NCI-H345 (cell line): ENCODE measurements at regions not wholly inside any gene's neighbourhood (a gene's known extent, or its start where the extent isn't known, plus 50 kb on each side); places are given as distances from the start of the nearest gene placed in this dataset.
A peak's percentile ranks its signal among the peaks of the same experiment; 100 is the strongest.

Experiments
- DNase-seq: peaks from one replicate; lab custom pipeline; 2025; lab: John Stamatoyannopoulos, UW

- peak; percentile 17 for DNase-seq
Observed at GRCh38 chr7:27299861-27300260, 57.3 kb downstream of the EVX1 start.

GRCh38 chr7:27300421-27300820 lies 57.8 kb downstream of the EVX1 start:
- no peak for DNase-seq

- no peak for DNase-seq
Observed at GRCh38 chr7:27302590-27302989, 60.0 kb downstream of the EVX1 start.

- DNase-seq = peak; percentile 53
Observed at GRCh38 chr7:27303026-27303425, 60.4 kb downstream of the EVX1 start.

GRCh38 chr7:27305854-27306253 lies 63.3 kb downstream of the EVX1 start:
- DNase-seq = no peak

GRCh38 chr7:27312820-27313219 lies 70.2 kb downstream of the EVX1 start:
- DNase-seq = no peak

- DNase-seq = peak; percentile 28
Observed at GRCh38 chr7:27314111-27314510, 71.5 kb downstream of the EVX1 start.

- no peak for DNase-seq
Observed at GRCh38 chr7:27315066-27315465, 72.5 kb downstream of the EVX1 start.

- DNase-seq = no peak
Observed at GRCh38 chr7:27316311-27316710, 73.7 kb downstream of the EVX1 start.

- DNase-seq = no peak
Observed at GRCh38 chr7:27324246-27324645, 81.6 kb downstream of the EVX1 start.

GRCh38 chr7:27329909-27330308 lies 87.3 kb downstream of the EVX1 start:
- DNase-seq = no peak

GRCh38 chr7:27339478-27339877 lies 96.9 kb downstream of the EVX1 start:
- no peak for DNase-seq

GRCh38 chr7:27344471-27344870 lies 101.9 kb downstream of the EVX1 start:
- DNase-seq = no peak

GRCh38 chr7:27345164-27345887 lies 102.7 kb downstream of the EVX1 start:
- no peak for DNase-seq

- DNase-seq = no peak
Observed at GRCh38 chr7:27345997-27346396, 103.4 kb downstream of the EVX1 start.

GRCh38 chr7:27346531-27347275 lies 104.1 kb downstream of the EVX1 start:
- DNase-seq = no peak

- no peak for DNase-seq
Observed at GRCh38 chr7:27347276-27347640, 104.7 kb downstream of the EVX1 start.

- no peak for DNase-seq
Observed at GRCh38 chr7:27349621-27350020, 107.0 kb downstream of the EVX1 start.

GRCh38 chr7:27351137-27351536 lies 108.5 kb downstream of the EVX1 start:
- DNase-seq = no peak

GRCh38 chr7:27351786-27352185 lies 109.2 kb downstream of the EVX1 start:
- DNase-seq = no peak

GRCh38 chr7:27359181-27360125 lies 116.9 kb downstream of the EVX1 start:
- DNase-seq = no peak

- no peak for DNase-seq
Observed at GRCh38 chr7:27361522-27361921, 118.9 kb downstream of the EVX1 start.

GRCh38 chr7:27362026-27362425 lies 119.4 kb downstream of the EVX1 start:
- no peak for DNase-seq
